ENCODE measurements at regions not wholly inside any gene's neighbourhood (a gene's known extent, or its start where the extent isn't known, plus 50 kb on each side); places are given as distances from the start of the nearest gene placed in this dataset.

DNA sequence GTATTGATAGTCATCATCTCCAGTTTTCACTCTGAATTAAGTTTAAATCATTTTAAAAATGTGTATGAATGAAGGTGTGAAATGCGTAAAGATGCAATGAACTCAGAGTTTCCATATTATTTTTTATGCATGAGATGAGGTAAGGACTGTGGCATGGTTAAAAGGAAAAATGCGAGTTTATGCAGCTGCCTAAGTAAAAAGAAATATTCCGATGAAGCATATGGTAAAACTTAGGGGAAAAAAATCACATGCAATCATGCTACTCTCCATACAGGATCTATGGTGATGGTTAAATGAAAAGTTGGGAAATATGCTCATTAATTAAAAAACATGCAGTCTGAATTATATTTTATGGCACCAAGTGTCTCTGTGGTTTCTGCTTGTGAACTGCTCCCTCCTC lies 77.5 kb upstream of the SP8 start:
- no peaks in the 10 kb centered on the region for H3K27me3 ChIP-seq
- intact Hi-C loops (cut with DNase I) = no loop called here
- H3K4me1 ChIP-seq = no peaks in the 10 kb centered on the region
- no peaks in the 10 kb centered on the region for H3K9me3 ChIP-seq
- H3K27ac ChIP-seq = no peak overlapping the region
- H3K4me3 ChIP-seq = no peak overlapping the region
- TF ChIP-seq POLR2A (IDR thresholded peaks at IDR 0.05) (no peak), POLR2AphosphoS5 (IDR thresholded peaks at IDR 0.05; ENCODE audit: insufficient read depth in 1 of 2, low read depth in 1 of 2) (no peak), CTCF (IDR thresholded peaks at IDR 0.05) (no peak)
- DNase-seq (ENCODE audit: extremely low spot score in 2 of 2) = no peak
- no peaks in the 10 kb centered on the region for H3K36me3 ChIP-seq

GRCh38 chr7:20865684-20866083 lies 79.0 kb upstream of the SP8 start:
- Histone ChIP-seq H3K36me3 (no peaks in the 10 kb centered on the region), H3K27ac (no peak overlapping the region), H3K4me3 (no peak overlapping the region), H3K9me3 (no peaks in the 10 kb centered on the region), H3K27me3 (no peaks in the 10 kb centered on the region), H3K4me1 (no peaks in the 10 kb centered on the region)
- no peak for DNase-seq (ENCODE audit: extremely low spot score in 2 of 2)
- intact Hi-C loops (cut with DNase I) = no loop called here
- TF ChIP-seq CTCF (IDR thresholded peaks at IDR 0.05) (no peak), POLR2AphosphoS5 (IDR thresholded peaks at IDR 0.05; ENCODE audit: insufficient read depth in 1 of 2, low read depth in 1 of 2) (no peak), POLR2A (IDR thresholded peaks at IDR 0.05) (no peak)

GRCh38 chr7:20870977-20871376 lies 84.3 kb upstream of the SP8 start:
- no peaks in the 10 kb centered on the region for H3K9me3 ChIP-seq
- no peaks in the 10 kb centered on the region for H3K27me3 ChIP-seq
- no peak overlapping the region for H3K4me3 ChIP-seq
- no peak for DNase-seq (ENCODE audit: extremely low spot score in 2 of 2)
- H3K4me1 ChIP-seq = no peaks in the 10 kb centered on the region
- no peaks in the 10 kb centered on the region for H3K36me3 ChIP-seq
- H3K27ac ChIP-seq = no peak overlapping the region
- intact Hi-C loops (cut with DNase I) = no loop called here
- TF ChIP-seq POLR2AphosphoS5 (IDR thresholded peaks at IDR 0.05; ENCODE audit: insufficient read depth in 1 of 2, low read depth in 1 of 2) (no peak), CTCF (IDR thresholded peaks at IDR 0.05) (no peak)

- intact Hi-C loops (cut with DNase I) = no loop called here
These were observed 106.1 kb upstream of the SP8 start for GRCh38 chr7:20892776-20893175.

GRCh38 chr7:20894806-20895205 lies 108.1 kb upstream of the SP8 start:
- Histone ChIP-seq H3K9me3 (no peaks in the 10 kb centered on the region), H3K36me3 (no peaks in the 10 kb centered on the region), H3K27me3 (no peaks in the 10 kb centered on the region), H3K4me3 (no peak overlapping the region), H3K4me1 (no peaks in the 10 kb centered on the region), H3K27ac (no peak overlapping the region)
- intact Hi-C loops (cut with DNase I) = no loop called here
- DNase-seq (ENCODE audit: extremely low spot score in 2 of 2) = no peak
- no peak for TF ChIP-seq POLR2A (IDR thresholded peaks at IDR 0.05)
- no peak for TF ChIP-seq POLR2AphosphoS5 (IDR thresholded peaks at IDR 0.05; ENCODE audit: insufficient read depth in 1 of 2, low read depth in 1 of 2)
- no peak for TF ChIP-seq CTCF (IDR thresholded peaks at IDR 0.05)

More at GRCh38 chr7:20892776-20893175, 106.1 kb upstream of the SP8 start:
- no peak for DNase-seq (ENCODE audit: extremely low spot score in 2 of 2)
- Histone ChIP-seq H3K36me3 (no peaks in the 10 kb centered on the region), H3K27me3 (no peaks in the 10 kb centered on the region), H3K4me1 (no peaks in the 10 kb centered on the region), H3K27ac (no peak overlapping the region), H3K9me3 (no peaks in the 10 kb centered on the region), H3K4me3 (no peak overlapping the region)
- TF ChIP-seq POLR2A (IDR thresholded peaks at IDR 0.05) (no peak), POLR2AphosphoS5 (IDR thresholded peaks at IDR 0.05; ENCODE audit: insufficient read depth in 1 of 2, low read depth in 1 of 2) (no peak), CTCF (IDR thresholded peaks at IDR 0.05) (no peak)
